ENCODE measurements at regions not wholly inside any gene's neighbourhood (a gene's known extent, or its start where the extent isn't known, plus 50 kb on each side); places are given as distances from the start of the nearest gene placed in this dataset.
A peak's percentile ranks its signal among the peaks of the same experiment; 100 is the strongest.

GRCh38 chr4:19756661-19757060 is 495.0 kb upstream of the SLIT2 start:
- Histone ChIP-seq H3K27ac (no peak overlapping the region), H3K9me3 (no peaks in the 10 kb centered on the region), H3K36me3 (replicated peaks in 1 of 2; ENCODE audit: insufficient read depth in 1 of 2, low read depth in 2 of 2) (no peaks in the 10 kb centered on the region), H3K4me1 (no peaks in the 10 kb centered on the region), H3K27me3 (no peaks in the 10 kb centered on the region), H3K4me3 (no peak overlapping the region)
- no peak for TF ChIP-seq POLR2A (IDR thresholded peaks at IDR 0.05)
- TF ChIP-seq CTCF (IDR thresholded peaks at IDR 0.05): no peak
- WGBS, 2 donors: 50 to 52% methylated on average over 2 of the region's 2 CpGs
- DNase-seq (no peak), ATAC-seq (no peak)
- intact Hi-C loops (cut with DNase I): no loop called here

GRCh38 chr4:19752599-19752998 is 499.1 kb upstream of the SLIT2 start:
- whole genome bisulfite sequencing, 2 donors: 26 to 32% methylated on average over 1 of the region's 1 CpG
- Histone ChIP-seq H3K36me3 (replicated peaks in 1 of 2; ENCODE audit: insufficient read depth in 1 of 2, low read depth in 2 of 2) (no peaks in the 10 kb centered on the region), H3K4me3 (no peak overlapping the region), H3K27ac (no peak overlapping the region), H3K9me3 (no peaks in the 10 kb centered on the region), H3K4me1 (no peaks in the 10 kb centered on the region), H3K27me3 (no peaks in the 10 kb centered on the region)
- TF ChIP-seq POLR2A (IDR thresholded peaks at IDR 0.05): no peak
- no peak for TF ChIP-seq CTCF (IDR thresholded peaks at IDR 0.05)
- ATAC-seq (no peak), DNase-seq (no peak)
- intact Hi-C loops (cut with DNase I): no loop called here

- ATAC-seq (peak; percentile 15), DNase-seq (peak in 3 of 4 donors; percentile 15 to 37 (median 16))
- Histone ChIP-seq H3K27ac (no peak overlapping the region), H3K36me3 (replicated peaks in 1 of 2; ENCODE audit: insufficient read depth in 1 of 2, low read depth in 2 of 2) (no peaks in the 10 kb centered on the region), H3K9me3 (no peaks in the 10 kb centered on the region), H3K27me3 (no peaks in the 10 kb centered on the region), H3K4me3 (no peak overlapping the region), H3K4me1 (no peaks in the 10 kb centered on the region)
- intact Hi-C loops (cut with DNase I): no loop called here
- 38 to 54% methylated on average over 3 of the region's 3 CpGs for WGBS, 2 donors
- TF ChIP-seq POLR2A (IDR thresholded peaks at IDR 0.05) (no peak), CTCF (IDR thresholded peaks at IDR 0.05) (no peak)
These were observed 502.9 kb upstream of the SLIT2 start for GRCh38 chr4:19748519-19749479.

GRCh38 chr4:19746377-19746776 is 505.3 kb upstream of the SLIT2 start:
- Histone ChIP-seq H3K4me3 (no peak overlapping the region), H3K9me3 (no peaks in the 10 kb centered on the region), H3K27ac (no peak overlapping the region), H3K36me3 (replicated peaks in 1 of 2; ENCODE audit: insufficient read depth in 1 of 2, low read depth in 2 of 2) (no peaks in the 10 kb centered on the region), H3K4me1 (no peaks in the 10 kb centered on the region), H3K27me3 (no peaks in the 10 kb centered on the region)
- ATAC-seq: no peak
- 56 to 58% methylated on average over 2 of the region's 2 CpGs for WGBS, 2 donors
- TF ChIP-seq POLR2A (IDR thresholded peaks at IDR 0.05): no peak
- no peak for TF ChIP-seq CTCF (IDR thresholded peaks at IDR 0.05)
- intact Hi-C loops (cut with DNase I): no loop called here
- no peak for DNase-seq
